Pulmonary artery endothelial cell (primary cell): ENCODE measurements at regions not wholly inside any gene's neighbourhood (a gene's known extent, or its start where the extent isn't known, plus 50 kb on each side); places are given as distances from the start of the nearest gene placed in this dataset.

Source experiments
- DNase-seq: peaks from one replicate; pipeline ENCODE4 v3.0.0-alpha.2; 2011; ENCODE audit warnings: low read depth, low spot score

GRCh38 chr2:71892896-71893295, 254.8 kb downstream of the CYP26B1 start:
- no peak for DNase-seq

GRCh38 chr2:71892423-71892730, 255.3 kb downstream of the CYP26B1 start:
- DNase-seq = no peak

GRCh38 chr2:71891719-71892422, 255.8 kb downstream of the CYP26B1 start:
- no peak for DNase-seq

- no peak for DNase-seq
Measured at GRCh38 chr2:71891155-71891554, 256.5 kb downstream of the CYP26B1 start.

GRCh38 chr2:71889759-71890684, 257.6 kb downstream of the CYP26B1 start:
- no peak for DNase-seq

- DNase-seq = no peak
Measured at GRCh38 chr2:71888751-71889445, 258.8 kb downstream of the CYP26B1 start.

GRCh38 chr2:71887196-71887595, 260.5 kb downstream of the CYP26B1 start:
- no peak for DNase-seq

GRCh38 chr2:71886241-71886640, 261.4 kb downstream of the CYP26B1 start:
- DNase-seq = no peak

GRCh38 chr2:71884303-71885042, 263.2 kb downstream of the CYP26B1 start:
- peak; percentile 36 for DNase-seq

GRCh38 chr2:71882949-71883472, 264.7 kb downstream of the CYP26B1 start:
- peak; percentile 11 for DNase-seq

- DNase-seq = no peak
Measured at GRCh38 chr2:71882236-71882946, 265.3 kb downstream of the CYP26B1 start.

- peak; percentile 24 for DNase-seq
Measured at GRCh38 chr2:71880846-71881610, 266.6 kb downstream of the CYP26B1 start.

GRCh38 chr2:71880287-71880686, 267.4 kb downstream of the CYP26B1 start:
- no peak for DNase-seq

GRCh38 chr2:71879509-71880184, 268.0 kb downstream of the CYP26B1 start:
- DNase-seq = no peak

- DNase-seq = no peak
Measured at GRCh38 chr2:71878626-71879508, 268.8 kb downstream of the CYP26B1 start.

GRCh38 chr2:71877636-71878035, 270.0 kb downstream of the CYP26B1 start:
- no peak for DNase-seq

- no peak for DNase-seq
Measured at GRCh38 chr2:71876542-71877451, 270.9 kb downstream of the CYP26B1 start.
